ENCODE measurements at regions not wholly inside any gene's neighbourhood (a gene's known extent, or its start where the extent isn't known, plus 50 kb on each side); places are given as distances from the start of the nearest gene placed in this dataset.

DNA sequence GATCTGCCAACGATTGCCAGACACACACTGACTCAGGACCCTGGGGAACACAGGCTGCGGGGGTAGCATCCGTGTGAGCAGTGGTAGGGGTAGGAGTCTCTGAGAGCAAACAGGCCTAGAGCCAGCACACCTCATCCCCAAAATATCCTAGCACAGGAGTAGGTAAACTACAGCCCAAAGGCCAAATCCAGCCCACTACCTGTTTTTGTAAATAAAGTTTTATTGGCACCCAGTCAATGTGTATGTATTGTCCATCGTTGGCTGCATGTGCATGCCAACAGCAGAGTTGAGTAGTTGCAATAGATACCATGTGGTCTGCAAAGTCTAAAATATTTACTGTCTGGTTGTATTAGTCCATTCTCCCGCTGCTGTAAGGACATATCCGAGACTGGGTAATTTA lies 55.5 kb upstream of the GPRC5B start:
- TF ChIP-seq, protein P1, sequence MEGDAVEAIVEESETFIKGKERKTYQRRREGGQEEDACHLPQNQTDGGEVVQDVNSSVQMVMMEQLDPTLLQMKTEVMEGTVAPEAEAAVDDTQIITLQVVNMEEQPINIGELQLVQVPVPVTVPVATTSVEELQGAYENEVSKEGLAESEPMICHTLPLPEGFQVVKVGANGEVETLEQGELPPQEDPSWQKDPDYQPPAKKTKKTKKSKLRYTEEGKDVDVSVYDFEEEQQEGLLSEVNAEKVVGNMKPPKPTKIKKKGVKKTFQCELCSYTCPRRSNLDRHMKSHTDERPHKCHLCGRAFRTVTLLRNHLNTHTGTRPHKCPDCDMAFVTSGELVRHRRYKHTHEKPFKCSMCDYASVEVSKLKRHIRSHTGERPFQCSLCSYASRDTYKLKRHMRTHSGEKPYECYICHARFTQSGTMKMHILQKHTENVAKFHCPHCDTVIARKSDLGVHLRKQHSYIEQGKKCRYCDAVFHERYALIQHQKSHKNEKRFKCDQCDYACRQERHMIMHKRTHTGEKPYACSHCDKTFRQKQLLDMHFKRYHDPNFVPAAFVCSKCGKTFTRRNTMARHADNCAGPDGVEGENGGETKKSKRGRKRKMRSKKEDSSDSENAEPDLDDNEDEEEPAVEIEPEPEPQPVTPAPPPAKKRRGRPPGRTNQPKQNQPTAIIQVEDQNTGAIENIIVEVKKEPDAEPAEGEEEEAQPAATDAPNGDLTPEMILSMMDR (IDR thresholded peaks at IDR 0.05; ENCODE audit: insufficient read depth, low read depth, low read length), result no peak
- no peak for DNase-seq (ENCODE audit: low read depth)

DNA sequence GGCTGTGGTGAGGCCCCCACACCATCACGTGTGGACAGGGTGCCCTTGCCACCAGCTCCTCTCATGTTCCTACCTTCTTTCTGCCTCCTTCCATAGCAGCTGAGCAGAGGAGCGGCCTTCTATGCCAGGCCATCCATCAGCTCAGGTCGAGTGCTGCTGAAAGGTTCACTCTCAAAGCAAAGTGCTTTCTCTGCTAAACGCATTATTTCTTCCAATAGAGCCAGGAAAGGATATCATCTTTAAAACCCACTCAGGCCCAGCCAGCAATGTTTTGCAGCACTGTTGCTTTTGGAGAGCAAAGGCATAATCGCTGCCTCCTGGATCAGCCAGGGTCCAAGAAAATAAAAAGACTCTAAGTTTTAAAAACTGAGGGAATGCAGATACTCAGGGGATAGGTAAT lies 54.9 kb upstream of the GPRC5B start:
- DNase-seq (ENCODE audit: low read depth), result no peak
- TF ChIP-seq, protein P1 (IDR thresholded peaks at IDR 0.05; ENCODE audit: insufficient read depth, low read depth, low read length), result no peak
- no peak overlapping the region for H3K4me3 ChIP-seq (ENCODE audit: low read depth, low read length)

More for the DNA sequence above, 55.5 kb upstream of the GPRC5B start:
- no peak overlapping the region for H3K4me3 ChIP-seq (ENCODE audit: low read depth, low read length)

DNA sequence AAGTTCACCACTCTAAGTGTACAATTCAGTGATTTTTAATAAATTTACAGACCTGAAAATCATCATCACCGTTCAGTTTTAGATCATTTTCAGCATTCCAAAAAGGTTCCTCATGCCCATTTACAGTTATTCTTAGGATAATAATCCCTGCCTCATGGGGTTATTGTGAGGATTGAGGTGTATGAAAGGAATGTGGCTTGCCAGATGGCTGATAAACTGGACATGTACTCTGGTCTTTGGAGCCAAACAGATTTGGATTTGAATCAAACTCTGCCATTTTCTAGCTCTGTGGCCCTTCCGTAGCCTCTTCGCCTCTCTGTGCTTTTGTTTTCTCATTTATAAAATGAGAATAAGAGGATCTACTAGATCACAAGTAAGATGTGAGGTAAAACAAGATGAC lies 53.9 kb upstream of the GPRC5B start:
- TF ChIP-seq, protein P1 (IDR thresholded peaks at IDR 0.05; ENCODE audit: insufficient read depth, low read depth, low read length), result no peak
- DNase-seq (ENCODE audit: low read depth), result no peak
- H3K4me3 ChIP-seq (ENCODE audit: low read depth, low read length), result no peak overlapping the region

GRCh38 chr16:19936441-19936840 lies 51.8 kb upstream of the GPRC5B start:
- TF ChIP-seq, protein P1 (IDR thresholded peaks at IDR 0.05; ENCODE audit: insufficient read depth, low read depth, low read length), result no peak
- H3K4me3 ChIP-seq (ENCODE audit: low read depth, low read length), result no peak overlapping the region
- DNase-seq (ENCODE audit: low read depth), result no peak

- TF ChIP-seq, protein P1 (IDR thresholded peaks at IDR 0.05; ENCODE audit: insufficient read depth, low read depth, low read length), result no peak
- no peak for DNase-seq (ENCODE audit: low read depth)
- no peak overlapping the region for H3K4me3 ChIP-seq (ENCODE audit: low read depth, low read length)
Measured at GRCh38 chr16:19935694-19936093, 51.0 kb upstream of the GPRC5B start.
